VCaP (cell line): ENCODE measurements at regions not wholly inside any gene's neighbourhood (a gene's known extent, or its start where the extent isn't known, plus 50 kb on each side); places are given as distances from the start of the nearest gene placed in this dataset.

Source experiments
- H3K27ac ChIP-seq: fragments of 450-650 bp; 2 replicates; pipeline ENCODE4 v1.5.1; 2017
- TF ChIP-seq, protein P1 (sequence below): fragments of 450-650 bp; conservative IDR thresholded peaks from 2 replicates; pipeline ENCODE4 v1.5.1; 2017; ENCODE audit warnings: mild to moderate bottlenecking, moderate library complexity

DNA sequence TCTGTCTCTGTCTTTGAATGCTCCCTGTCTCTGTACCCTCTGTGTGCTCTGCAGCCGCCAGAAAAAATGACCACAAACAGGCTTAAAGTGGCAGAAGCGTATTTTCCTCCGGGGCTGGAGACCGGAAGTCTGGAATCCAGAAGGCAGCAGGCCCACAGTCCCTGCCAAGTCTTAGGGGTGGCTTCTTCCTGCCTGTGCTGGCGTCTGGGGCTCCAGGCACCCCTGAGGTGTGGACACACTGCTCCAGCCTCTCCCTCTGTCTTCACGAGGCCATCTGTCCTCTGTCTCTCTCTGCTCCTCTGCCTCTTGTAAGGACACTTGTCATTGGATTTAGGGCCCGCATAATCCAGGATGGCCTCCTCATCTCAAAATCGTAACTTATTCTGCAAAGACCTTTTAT, 298.4 kb upstream of the IRX4 start:
- TF ChIP-seq, protein P1, sequence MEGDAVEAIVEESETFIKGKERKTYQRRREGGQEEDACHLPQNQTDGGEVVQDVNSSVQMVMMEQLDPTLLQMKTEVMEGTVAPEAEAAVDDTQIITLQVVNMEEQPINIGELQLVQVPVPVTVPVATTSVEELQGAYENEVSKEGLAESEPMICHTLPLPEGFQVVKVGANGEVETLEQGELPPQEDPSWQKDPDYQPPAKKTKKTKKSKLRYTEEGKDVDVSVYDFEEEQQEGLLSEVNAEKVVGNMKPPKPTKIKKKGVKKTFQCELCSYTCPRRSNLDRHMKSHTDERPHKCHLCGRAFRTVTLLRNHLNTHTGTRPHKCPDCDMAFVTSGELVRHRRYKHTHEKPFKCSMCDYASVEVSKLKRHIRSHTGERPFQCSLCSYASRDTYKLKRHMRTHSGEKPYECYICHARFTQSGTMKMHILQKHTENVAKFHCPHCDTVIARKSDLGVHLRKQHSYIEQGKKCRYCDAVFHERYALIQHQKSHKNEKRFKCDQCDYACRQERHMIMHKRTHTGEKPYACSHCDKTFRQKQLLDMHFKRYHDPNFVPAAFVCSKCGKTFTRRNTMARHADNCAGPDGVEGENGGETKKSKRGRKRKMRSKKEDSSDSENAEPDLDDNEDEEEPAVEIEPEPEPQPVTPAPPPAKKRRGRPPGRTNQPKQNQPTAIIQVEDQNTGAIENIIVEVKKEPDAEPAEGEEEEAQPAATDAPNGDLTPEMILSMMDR: no peak

DNA sequence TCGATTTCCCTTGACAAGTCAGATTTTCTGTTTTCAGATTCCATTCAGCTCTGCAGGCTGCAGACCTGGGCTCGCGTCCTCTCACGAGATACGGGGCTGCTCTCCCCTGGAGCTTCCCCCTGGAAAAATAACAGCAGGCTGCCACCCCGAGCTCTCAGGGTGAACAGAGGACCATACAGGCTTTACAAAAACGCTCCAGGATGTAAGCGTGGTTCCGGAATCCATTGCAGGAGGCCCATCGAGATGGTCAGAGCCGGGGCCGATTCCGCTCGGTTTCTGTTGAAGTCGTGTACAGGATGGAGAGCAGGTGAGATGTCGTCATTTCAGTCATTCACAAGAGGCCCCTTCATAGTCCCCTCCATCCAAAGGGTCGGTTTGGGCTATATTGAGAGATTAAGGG, 297.7 kb upstream of the IRX4 start:
- H3K27ac ChIP-seq: no peak overlapping the region
- TF ChIP-seq, protein P1: no peak

More for the DNA sequence above, 298.4 kb upstream of the IRX4 start:
- no peak overlapping the region for H3K27ac ChIP-seq

DNA sequence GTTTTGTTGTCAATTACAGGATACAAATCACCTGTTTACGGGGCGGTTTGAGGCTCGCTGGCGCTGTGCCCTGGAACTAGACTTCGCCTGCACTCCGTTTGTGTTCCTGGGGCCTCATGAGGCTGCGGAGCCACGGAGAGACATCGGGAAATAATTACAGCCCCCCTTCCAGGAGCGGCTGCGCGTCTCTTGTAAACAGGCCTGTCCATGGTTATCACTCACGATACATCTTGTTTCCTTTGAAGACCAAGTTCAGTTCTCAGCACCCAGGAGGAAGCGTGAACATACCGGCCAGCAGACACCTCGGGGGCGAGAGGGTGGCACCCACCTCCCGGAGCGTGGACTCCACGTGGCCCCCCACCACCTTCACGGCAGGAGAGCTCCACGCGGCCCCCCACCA, 297.1 kb upstream of the IRX4 start:
- TF ChIP-seq, protein P1: no peak

DNA sequence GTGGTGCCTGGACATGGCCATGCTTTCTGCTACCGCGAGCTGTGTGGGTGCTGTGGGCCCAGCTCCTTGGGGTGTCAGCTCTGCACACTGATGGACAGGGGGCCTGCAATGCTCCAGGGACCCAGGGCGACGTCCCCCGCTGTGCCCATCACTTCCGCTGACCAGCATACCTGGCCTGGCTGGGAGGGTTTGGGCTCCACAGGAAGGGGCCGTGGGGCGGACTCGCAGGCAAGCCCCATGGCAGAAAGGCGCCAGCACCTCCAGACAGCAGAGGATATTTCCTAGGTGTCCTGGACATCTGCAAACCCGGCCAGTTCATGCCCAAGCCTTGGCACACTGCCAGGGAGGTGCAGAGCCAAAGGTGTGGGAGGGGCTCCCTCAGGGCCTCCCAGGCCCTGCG, 295.8 kb upstream of the IRX4 start:
- no peak overlapping the region for H3K27ac ChIP-seq
- TF ChIP-seq, protein P1: no peak

More for the DNA sequence above, 297.1 kb upstream of the IRX4 start:
- H3K27ac ChIP-seq: no peak overlapping the region

DNA sequence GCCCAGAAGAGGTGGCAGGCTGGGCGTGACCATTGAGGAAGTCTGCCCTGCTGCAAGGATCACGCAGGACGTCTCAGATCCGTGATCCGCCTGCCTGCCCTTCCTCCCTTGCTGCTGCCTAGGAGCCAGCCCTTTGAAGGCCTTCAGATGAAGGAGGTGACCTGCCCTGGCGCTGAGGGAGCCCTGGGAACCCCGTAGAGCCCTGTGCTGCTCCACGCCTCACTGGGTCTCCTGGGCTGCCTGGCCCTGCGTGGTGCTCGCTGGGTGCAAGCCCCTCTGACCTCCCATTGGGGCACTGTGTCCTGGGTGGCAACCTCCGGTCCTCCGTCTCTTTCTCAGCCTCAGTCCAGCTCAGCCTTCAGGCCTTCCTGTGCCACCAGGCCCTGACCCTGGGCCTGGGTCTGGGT, 295.3 kb upstream of the IRX4 start:
- no peak overlapping the region for H3K27ac ChIP-seq
- TF ChIP-seq, protein P1: no peak

DNA sequence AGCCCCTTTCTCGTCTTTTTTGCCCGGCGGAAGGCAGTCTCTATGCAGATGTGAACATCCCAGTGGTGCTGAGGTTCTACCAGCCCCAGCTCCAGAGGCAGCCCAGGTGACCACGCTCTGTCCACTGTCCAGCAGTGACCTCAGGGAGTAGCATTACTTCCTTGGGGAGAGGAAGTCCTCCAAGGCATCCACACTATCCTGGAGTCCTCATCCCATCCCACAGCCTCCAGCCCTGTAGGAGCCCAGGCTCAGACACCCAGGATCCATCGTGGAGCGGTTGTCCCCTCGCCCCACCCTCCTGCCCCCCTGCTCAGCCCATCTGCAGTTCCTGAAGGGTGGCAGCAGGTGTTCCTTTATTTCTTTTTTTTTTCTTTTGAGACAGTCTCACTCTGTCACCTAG, 294.5 kb upstream of the IRX4 start:
- H3K27ac ChIP-seq: no peak overlapping the region
- TF ChIP-seq, protein P1: no peak

DNA sequence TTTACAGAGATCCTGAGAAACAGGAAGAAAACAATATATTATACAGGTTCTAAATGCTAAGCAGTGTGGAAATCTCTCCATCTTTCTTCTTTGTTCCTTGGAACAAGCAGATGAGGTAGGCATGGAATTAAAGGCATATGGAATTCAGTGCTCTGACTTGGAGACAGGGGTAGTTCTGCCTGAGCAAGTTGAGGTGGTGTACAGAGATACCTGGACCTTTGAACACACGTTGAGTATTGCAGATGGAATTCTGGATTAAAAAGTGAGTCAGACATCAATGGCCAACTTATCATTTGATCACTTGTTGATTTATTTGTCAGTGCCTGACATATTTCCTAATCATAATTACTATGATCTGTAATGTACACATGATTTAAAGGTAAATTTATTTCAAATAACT, 293.9 kb upstream of the IRX4 start:
- no peak overlapping the region for H3K27ac ChIP-seq
- TF ChIP-seq, protein P1: no peak
